RPMI8226 (cell line): ENCODE measurements at regions not wholly inside any gene's neighbourhood (a gene's known extent, or its start where the extent isn't known, plus 50 kb on each side); places are given as distances from the start of the nearest gene placed in this dataset.
"Not testable (repeated sequence)": the region's sequence is repeated elsewhere in the genome, so short reads cannot be mapped to it uniquely, and the experiment has no call there.

ENCODE experiments used
- DNase-seq: peaks from one replicate; pipeline ENCODE4 v3.0.0-alpha.2; 2015

DNA sequence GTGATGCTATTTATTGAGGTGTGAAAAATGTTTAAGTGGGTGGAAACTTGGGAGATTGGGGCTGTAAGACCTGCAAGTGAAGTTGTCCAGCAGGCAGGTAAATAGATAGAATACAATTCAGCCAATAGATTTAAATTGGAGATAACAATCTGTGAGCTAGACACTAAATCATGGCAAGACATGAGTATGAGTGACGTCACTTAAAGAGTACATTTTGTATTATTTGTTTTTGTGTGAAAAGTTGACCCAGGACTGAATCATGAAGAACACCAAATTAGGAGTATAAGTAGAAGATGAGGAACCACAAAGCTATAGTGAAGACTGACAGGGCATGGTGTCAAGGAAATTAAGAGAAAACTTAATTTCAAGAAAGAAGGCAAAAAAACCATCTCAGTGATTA lies 249.1 kb upstream of the SEMA3C start:
- DNase-seq: no peak

DNA sequence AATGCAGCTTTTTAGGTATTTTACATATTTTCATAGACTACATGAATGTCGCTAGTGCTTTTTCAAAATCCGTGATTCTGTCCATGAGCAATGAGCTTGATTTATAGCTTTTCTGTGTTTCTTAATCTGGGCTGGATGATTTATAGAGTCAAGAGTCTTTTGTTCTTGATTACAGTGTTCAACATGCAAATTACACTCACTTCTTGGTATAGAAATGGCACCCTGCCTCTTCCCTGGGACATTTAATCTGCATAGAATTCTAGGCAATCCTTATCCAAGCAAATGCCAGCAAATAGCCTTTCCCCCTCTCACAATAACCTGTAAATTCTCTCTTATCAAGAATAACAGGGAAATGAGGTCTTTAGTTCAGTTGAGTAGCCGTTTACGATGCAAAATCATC lies 246.2 kb upstream of the SEMA3C start:
- DNase-seq: no peak

DNA sequence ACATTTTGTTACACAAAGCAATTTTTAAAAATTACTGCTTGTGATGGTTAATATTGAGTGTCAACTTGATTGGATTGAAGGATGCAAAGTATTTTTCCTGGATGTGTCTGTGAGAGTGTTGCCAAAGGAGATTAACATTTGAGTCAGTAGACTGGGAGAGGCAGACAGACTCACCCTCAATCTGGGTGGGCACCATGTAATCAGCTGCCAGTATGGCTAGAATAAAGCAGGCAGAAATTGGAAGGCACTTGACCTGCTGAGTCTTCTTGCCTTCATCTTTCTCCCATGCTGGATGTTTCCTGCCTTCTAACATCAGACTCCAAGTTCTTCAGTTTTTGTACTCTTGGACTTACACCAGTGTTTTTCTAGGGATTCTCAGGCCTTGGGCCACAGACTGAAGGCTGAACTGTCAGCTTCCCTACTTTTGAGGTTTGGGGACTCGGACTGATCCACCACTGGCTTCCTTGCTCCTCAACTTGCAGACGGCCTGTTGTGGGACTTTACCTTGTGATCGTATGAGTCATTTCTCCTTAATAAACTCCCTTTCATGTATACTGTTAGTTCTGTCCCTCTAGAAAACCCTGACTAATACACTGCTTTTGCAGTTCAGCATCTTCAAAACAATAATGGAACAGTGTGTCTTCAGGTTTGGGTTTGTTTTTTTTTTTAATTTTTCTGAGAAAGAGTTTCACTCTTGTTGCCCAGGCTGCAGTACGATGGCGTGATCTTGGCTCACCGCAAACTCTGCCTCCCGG lies 244.1 kb upstream of the SEMA3C start:
- peak; percentile 11 for DNase-seq

DNA sequence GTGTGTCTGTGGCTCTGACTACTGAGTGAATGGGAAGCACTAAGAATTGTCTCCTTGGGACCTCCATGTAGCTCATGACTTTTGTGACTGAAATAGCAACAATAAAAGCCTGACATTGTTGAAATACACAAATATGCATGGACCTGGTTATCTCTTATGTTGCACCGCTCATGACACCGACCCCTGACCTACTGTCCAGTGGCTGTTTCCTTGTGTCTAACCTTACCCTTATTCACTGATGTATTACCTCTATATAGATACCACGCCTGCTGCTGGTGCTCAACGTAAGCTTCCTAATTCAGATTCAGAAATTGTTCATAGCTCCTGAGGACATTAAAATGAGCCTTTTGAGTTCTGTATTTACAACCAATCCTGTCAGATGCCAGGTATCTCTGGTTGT lies 243.4 kb upstream of the SEMA3C start:
- no peak for DNase-seq

DNA sequence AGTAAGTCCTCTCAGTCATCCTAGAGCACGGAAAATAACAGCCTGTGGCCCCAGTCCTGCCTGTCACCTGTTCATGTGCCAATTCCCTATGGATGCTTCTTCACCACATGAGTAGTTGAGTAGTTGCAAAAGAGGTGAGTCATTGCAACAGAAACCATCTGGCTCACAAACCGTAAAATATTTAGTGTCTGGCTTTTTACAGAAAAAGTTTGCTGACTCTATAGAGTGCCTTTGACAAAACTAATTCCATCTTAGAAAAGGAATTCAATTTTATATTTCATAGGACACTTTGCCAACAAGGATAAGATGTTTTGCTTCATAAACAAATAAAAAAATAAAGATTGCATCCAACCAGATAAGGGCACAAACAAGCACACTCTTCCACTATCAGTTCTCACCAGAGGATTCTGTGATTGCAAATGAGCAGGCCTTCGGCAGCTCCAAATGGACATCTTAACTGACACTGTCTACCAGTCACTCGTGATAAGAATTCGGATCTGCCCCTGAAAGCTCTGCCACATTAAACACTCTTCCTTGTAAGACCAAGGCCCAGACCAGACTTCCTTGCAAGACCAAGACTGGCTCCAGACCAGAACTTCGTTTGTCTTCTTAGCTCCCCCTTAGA lies 242.7 kb upstream of the SEMA3C start:
- DNase-seq: peak; percentile 42

DNA sequence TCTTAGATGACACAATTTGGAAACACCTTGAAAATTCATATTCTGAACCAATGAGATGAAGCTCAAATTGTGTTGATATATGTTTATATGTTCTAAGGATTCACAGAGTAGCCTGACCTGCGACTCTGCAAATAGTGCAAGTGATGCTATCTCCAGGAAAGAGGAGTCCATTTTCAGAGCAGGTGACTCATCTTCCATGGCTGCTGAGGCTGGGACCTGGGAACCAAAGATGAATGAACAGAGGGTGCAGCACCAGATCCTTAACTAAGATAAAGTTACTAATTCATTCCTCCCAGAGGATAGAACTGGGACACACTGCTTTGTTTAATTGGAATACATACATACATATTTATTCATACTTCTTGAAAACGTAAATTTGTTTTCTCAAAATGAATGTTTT lies 240.6 kb upstream of the SEMA3C start:
- no peak for DNase-seq

DNA sequence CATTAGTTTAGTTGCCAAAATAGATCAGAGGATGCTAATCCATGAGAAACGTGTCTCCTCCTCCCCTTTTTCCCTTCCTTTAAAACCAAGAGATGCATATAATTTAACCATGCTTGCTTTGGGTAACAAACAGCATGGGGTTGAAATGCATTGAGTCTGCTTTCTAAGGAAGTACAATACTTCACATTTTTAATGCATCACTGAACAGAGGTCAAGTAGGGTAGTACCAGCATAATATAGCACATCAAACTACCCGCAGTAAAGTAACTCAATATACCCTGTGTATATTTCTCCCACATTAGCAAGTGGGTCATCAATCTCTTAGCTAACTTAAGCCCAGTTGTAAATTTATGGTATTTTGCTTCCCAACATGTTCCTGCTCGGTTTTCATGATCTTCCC lies 239.3 kb upstream of the SEMA3C start:
- no peak for DNase-seq

DNA sequence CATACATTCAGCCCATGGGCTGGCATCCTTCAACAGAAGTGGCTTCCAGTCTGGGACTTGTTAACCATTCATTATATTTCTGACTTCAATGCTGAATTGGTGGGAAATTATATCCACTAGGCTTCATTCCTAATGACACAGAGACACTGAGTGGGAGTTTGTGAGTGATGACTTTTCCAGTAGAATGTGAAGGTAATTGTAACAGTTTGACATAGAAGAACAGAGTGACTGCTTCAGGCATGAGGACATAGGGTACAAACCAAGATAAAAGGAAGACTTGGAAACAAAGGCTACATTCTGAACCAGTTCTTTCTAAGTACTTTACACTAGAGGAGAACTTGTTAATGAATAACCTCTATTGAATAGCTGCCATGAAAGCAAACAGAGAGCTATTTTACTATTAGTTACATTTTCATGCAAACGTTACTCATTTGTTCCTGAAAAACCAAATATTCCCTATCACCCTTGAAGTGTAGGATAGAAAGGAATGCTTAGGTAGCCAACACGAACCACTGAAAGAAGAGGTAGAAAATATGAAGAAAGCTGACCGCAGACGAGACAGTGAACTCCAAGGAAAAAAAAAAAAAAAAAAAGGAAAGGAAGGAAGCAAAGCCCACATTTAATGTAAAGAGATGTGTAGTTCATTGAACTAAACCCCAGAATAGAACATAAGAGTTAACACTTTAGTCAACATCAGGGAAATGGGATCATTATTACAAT lies 237.0 kb upstream of the SEMA3C start:
- DNase-seq: no peak

DNA sequence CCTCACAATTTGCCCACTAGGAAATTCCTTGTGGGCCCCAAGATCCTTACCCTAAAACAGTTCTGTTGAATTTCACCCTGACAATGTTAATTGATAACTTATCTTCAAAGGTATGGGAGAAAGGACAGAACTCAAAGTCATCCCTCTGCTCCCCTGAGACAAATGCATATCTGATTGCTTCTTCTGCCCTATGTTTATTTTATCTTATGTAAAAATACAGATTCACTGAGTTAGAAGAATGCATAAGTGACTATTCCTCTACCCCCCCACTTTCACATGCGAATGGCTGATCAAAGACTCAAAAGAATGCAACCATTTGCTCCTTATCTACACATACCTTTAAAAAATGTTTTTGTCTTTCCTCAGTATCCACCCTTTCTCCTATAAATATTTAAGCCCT lies 235.7 kb upstream of the SEMA3C start:
- no peak for DNase-seq

DNA sequence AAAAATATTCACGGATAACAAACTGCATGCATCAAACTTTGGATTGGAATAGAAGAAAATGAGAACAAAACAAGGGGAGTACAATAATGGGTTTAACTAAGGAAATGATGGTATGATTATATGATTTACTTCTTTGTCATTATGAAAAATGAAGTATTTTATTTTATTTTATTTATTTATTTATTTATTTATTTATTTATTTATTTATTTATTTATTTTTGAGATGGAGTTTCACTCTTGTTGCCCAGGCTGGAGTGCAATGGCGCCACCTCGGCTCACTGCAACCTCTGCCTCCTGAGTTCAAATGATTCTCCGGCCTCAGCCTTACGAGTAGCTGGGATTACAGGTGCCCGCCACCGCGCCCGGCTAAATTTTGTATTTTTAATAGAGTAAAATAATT lies 234.1 kb upstream of the SEMA3C start:
- DNase-seq: not testable (repeated sequence)

DNA sequence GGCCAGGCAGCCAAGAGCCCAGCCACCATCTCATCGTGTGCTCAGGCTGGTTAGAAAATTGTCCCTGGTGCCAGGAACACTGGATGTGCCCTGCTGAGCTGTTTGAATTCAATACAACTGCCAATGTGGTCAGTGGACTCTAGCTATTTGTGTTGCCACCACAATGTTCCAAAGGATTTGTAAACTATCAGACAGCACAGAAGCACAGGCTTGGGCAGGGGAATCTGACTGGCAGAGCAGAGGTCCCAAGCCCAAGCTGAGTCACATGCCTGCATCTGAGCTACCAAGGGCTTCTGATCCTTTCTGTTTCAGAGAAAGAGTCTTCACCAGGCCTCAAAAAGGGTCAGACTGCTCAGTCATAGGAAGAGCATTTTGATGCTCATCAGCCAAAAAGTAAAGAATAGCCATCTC lies 232.1 kb upstream of the SEMA3C start:
- DNase-seq: no peak

DNA sequence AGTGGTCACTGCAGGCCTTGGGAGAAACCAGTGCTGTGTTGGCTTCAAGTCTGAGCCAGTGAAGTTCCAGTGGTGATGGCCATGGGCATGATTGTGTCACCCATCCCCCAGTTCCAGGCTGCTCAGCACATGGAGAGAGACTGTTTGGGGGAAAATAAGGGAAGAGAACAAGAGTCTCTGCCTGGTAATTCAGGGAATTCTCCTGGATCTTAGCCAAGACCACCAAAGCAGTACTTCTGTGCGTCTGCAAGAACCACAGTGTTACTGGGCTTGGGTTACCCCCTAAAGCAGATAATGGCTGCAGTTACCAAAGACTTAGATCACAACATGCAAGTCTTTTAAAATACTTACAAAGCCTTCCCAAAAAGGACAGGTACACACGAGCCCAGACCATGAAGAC lies 225.0 kb upstream of the SEMA3C start:
- no peak for DNase-seq

DNA sequence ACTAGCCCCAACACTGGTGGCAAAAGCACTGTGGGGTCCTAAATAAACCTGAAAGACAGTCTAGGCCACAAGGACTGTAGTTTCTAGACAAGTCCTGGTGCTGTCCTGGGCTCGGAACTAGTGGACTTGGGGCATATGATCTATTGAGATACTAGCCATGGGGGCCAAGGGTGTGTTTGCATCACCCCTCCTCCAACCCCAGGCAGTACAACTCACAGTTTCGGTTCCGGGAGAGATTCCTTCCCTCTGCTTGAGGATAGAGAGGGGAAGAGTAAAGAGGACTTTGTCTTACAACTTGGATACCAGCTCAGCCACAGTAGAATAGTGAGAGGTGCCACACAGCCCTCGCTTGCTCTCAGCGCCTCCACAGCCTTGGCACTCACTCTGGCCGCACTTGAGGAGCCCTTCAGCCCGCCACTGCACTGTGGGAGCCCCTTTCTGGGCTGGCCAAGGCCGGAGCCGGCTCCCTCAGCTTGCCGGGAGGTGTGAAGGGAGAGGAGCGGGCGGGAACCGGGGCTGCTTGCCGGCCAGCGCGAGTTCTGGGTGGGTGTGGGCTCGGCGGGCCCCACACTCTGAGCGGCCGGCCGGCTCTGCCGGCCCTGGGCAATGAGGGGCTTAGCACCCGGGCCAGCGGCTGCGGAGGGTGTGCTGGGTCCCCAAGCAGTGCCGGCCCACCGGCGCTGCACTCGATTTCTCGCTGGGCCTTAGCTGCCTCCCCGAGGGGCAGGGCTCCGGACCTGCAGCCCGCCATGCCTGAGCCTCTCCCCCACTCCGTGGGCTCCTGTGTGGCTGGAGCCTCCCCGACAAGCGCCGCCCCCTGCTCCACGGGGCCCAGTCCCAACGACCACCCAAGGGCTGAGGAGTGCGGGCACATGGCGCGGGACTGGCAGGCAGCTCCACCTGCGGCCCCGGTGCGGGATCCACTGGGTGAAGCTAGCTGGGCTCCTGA lies 222.7 kb upstream of the SEMA3C start:
- peak; percentile 18 for DNase-seq

DNA sequence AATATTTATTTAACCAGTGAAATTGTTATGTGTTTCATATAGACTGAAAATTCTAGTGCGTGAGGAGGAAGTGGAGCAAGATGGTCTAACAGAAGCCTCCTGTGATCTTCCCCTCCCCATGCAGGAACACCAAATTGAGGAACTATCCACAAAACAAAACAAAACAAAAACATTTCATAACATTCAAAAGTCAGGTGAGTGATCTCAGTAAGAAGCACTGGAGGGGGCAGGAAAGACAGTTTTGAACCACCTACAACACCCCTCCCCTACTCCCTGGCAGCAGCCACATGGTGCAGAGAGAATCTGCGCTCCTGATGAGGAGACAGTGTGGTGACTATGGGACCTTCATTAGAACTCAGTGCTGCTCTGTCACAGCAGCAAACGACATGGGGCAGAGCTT lies 221.9 kb upstream of the SEMA3C start:
- DNase-seq: peak; percentile 26

DNA sequence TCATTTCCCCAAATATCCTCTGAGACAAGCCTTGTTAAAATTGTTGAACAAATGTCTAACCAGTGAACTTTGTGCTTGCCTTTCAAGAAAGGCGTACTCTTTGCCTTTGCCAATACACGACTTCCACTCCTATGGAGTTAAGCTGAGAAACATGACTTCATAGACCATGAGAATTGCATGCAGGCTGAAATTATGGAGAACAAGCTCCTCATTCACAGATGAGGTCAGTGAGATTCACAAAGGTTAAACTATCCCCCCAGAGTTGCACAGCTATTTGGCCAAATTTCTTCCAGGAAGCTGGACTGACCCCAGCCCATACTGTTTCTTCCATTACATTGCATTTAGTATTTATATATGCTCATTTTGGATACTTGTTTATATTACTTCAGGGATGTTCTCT lies 221.4 kb upstream of the SEMA3C start:
- no peak for DNase-seq

DNA sequence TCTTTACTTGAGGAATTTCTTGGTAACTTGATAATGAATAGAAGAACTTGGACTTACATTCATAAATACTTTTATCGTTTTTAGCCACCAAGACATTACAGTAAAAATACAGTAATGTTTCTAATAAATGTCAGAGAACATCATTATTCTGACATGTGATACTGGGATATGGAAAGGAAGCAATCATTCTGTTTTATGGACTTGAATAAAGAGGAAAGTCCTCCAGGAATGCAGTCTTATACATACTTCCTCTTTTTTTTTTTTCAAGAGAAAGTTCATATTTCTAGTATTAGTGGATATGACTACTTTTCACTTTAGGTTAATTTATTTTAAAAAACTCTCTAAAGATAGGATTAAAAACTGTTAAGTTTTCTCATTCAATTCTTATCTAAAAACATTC lies 220.0 kb upstream of the SEMA3C start:
- no peak for DNase-seq

DNA sequence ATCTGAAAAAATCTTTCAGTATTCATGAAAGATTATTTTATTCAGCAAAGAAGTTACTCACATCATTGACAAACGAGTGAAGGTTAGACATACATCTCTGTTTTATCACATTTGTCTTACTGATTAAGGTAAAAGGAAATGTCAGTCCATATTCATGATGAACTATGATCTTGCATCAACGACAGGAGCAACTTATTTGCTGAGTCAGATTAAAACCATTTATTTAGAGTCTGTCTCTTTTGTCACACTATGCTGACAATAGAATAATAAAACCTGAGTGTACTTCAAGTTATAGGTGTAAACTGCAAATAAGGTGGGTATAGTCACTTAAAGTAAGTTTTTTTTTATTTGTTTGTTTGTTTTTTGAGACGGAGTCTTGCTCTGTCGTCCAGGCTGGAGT lies 216.5 kb upstream of the SEMA3C start:
- no peak for DNase-seq

DNA sequence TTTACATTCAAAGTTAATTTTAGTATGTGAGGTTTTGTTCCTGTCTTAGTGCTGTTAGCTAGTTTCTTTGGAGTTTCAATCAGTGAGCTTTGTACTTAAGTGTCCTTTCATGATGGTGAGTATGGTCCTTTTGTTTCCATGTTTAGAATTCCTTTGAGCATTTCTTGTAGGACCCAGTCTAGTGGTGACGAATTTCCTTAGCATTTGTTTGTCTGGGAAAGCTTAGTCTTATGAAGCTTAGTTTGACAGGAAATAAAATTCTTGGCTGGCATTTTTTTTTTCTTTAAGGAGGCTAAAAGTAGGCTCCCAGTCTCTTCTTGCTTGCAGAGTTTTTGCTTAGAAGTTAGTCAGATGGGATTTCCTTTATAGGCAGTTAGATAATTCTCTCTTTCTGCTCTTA lies 209.2 kb upstream of the SEMA3C start:
- DNase-seq: no peak

DNA sequence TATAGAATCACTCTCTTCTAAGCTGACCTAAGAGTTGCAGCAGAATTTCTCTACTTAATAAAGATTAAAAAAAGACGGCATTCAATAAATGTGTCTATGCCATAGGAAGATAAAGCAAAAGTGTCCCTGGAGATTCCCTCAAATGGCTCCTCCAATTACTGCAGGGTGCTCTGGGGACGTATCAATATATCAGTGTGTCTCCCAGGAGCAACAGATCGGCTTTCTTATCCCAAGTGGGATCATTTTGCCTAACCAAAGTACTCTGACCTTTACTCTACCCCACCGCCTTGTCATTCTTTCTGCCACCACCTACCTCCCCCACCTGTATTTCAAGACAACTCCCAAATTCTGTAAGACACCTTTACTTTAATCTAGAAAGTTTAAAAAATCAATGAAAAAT lies 202.0 kb upstream of the SEMA3C start:
- no peak for DNase-seq

DNA sequence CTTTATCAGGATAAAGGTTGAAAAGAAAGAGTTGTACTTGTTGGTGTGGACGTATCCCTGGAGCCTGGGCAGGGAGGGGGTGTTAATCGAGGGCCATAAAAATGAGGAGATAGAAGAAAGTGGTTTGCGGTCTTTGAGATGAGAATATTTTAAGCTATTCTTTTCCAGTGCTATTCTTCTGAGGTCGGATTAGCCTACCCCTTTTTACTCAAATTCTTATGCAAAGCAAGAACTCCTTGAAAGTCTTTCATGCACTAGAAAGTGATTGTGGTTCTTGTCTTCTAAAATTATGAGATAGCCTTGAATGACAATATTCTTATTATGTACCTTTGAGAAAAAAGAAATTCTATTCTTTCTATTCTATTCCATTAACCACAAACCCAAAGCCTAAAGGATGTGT lies 201.3 kb upstream of the SEMA3C start:
- DNase-seq: no peak

DNA sequence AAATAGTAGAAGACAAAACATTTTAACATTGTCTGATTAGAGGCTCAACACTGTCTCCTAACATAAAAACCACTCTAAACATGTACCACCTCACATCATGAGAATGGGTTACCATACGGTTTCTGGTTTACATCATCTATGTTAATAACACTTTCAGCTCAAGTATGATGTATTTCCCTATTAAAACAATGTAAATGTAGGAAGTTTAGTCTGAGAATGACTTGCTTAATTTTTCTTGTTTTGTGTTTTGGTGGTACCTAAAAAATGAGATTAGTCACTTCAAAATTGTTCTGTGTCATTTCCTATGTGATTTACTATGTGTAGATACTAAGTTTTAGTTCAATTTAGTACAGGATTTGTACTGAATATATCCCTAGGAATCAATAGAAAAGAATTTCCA lies 195.8 kb upstream of the SEMA3C start:
- no peak for DNase-seq

DNA sequence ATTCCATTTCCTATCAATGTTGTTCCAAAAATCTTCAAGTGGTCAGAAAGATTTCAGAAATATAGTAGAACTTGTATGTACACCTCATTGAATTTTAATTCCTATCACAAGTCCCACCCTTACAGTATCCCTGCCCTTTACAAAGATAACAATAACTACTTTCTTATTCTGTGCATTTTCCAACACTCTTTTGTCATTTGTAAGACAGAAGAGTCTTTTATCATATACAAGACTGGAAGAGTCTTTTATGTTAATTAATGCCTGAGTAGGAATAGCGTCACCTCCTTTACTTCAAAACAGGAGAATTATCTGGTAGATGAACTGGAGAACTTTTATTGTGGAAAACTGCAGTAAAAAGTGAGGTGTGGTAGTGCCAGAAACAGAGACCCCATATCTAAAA lies 193.9 kb upstream of the SEMA3C start:
- no peak for DNase-seq
